PC-3 (cell line): ENCODE measurements at regions not wholly inside any gene's neighbourhood (a gene's known extent, or its start where the extent isn't known, plus 50 kb on each side); places are given as distances from the start of the nearest gene placed in this dataset.

ENCODE experiments used
- ATAC-seq: fragments of 200-7000 bp; cut with Tn5 transposase; 2 replicates; pipeline ENCODE4 v1.9.1; 2020; ENCODE audit warnings: mild to moderate bottlenecking, moderate library complexity
- BruUV-seq: library from RNA; stranded (reverse); fragments of 400-500 nt; replicated peaks from 2 replicates; lab custom pipeline; 2021; lab: Mats Ljungman, UMichigan
- CTCF ChIA-PET: fragments of 300-600 bp; sonication (Branson Sonifier 250); formaldehyde crosslinking; loops from one replicate; lab custom pipeline; 2022; ENCODE audit warnings: antibody characterized with exemption; lab: Charles Lee
- POLR2A ChIA-PET: fragments of 300-600 bp; sonication (Branson Sonifier 250); formaldehyde crosslinking; loops from one replicate; lab custom pipeline; 2022; ENCODE audit warnings: antibody characterized with exemption; ENCODE audit not compliant: unreplicated experiment; lab: Charles Lee
- DNase-seq: peaks from one replicate; pipeline ENCODE4 v3.0.0-alpha.2; 2015
- H2AFZ ChIP-seq: fragments of 300-600 bp; sonication (generic); 2 replicates; pipeline ENCODE4 v1.6.0; 2016; ENCODE audit warnings: antibody characterized with exemption, low read length
- H3F3A ChIP-seq: fragments of 300-600 bp; sonication (generic); one replicate; pipeline ENCODE4 v1.6.0; 2017; ENCODE audit warnings: antibody characterized with exemption, low read length, control low read depth, mild to moderate bottlenecking; ENCODE audit not compliant: unreplicated experiment
- H3K27ac ChIP-seq: fragments of 300-600 bp; sonication (generic); 2 replicates; pipeline ENCODE4 v1.5.1; 2016; ENCODE audit warnings: mild to moderate bottlenecking, low read length
- H3K27me3 ChIP-seq: fragments of 300-600 bp; sonication (generic); 2 replicates; pipeline ENCODE4 v1.6.1; 2016; ENCODE audit warnings: low read length, mixed read lengths
- H3K36me3 ChIP-seq: fragments of 300-600 bp; sonication (generic); 2 replicates; pipeline ENCODE4 v1.6.1; 2016; ENCODE audit warnings: low read depth, mixed run types, low read length, mixed read lengths
- H3K4me1 ChIP-seq: fragments of 300-600 bp; sonication (generic); 2 replicates; pipeline ENCODE4 v1.5.1; 2016; ENCODE audit warnings: low read length; ENCODE audit not compliant: insufficient read depth
- H3K4me2 ChIP-seq: fragments of 300-600 bp; sonication (generic); 2 replicates; pipeline ENCODE4 v1.6.0; 2016; ENCODE audit warnings: low read length
- H3K4me3 ChIP-seq: fragments of 300-600 bp; sonication (generic); 2 replicates; pipeline ENCODE4 v1.5.1; 2016; ENCODE audit warnings: mild to moderate bottlenecking, low read length, mixed read lengths
- H3K79me2 ChIP-seq: fragments of 300-600 bp; sonication (generic); 2 replicates; pipeline ENCODE4 v1.6.1; 2017; ENCODE audit warnings: low read length, mixed read lengths
- H3K9ac ChIP-seq: fragments of 300-600 bp; sonication (generic); 2 replicates; pipeline ENCODE4 v1.6.0; 2016; ENCODE audit warnings: mild to moderate bottlenecking, low read length
- H3K9me2 ChIP-seq: fragments of 300-600 bp; sonication (generic); replicated peaks from 2 replicates; pipeline ENCODE4 v1.6.1; 2016; ENCODE audit warnings: mixed run types, low read length, mixed read lengths
- H3K9me3 ChIP-seq: fragments of 300-600 bp; sonication (generic); 2 replicates; pipeline ENCODE4 v1.6.1; 2016; ENCODE audit warnings: low read length, mixed read lengths
- H4K20me1 ChIP-seq: fragments of 300-600 bp; sonication (generic); 2 replicates; pipeline ENCODE4 v1.6.1; 2016; ENCODE audit warnings: low read length, mixed read lengths
- EZH2 ChIP-seq: fragments of 300-600 bp; sonication (generic); IDR thresholded peaks from one replicate; pipeline ENCODE4 v1.6.1; 2017; ENCODE audit warnings: antibody characterized with exemption, mild to moderate bottlenecking, low read length; ENCODE audit not compliant: unreplicated experiment
- EZH2phosphoT487 ChIP-seq: fragments of 300-600 bp; sonication (generic); IDR thresholded peaks from 2 replicates; pipeline ENCODE4 v1.6.1; 2018; ENCODE audit warnings: mild to moderate bottlenecking, antibody characterized with exemption, low read length, borderline replicate concordance
- intact Hi-C: fragments of 100-400 bp; cut with micrococcal nuclease; formaldehyde crosslinking; loops from 2 replicates; pipeline ENCODE4 v1.9.0; 2023
- TF ChIP-seq, protein P1 (sequence below): fragments of 300-600 bp; sonication (generic); conservative IDR thresholded peaks from 2 replicates; pipeline ENCODE4 v1.5.1; 2017; ENCODE audit warnings: antibody characterized with exemption, low read depth, mild to moderate bottlenecking, low read length

DNA sequence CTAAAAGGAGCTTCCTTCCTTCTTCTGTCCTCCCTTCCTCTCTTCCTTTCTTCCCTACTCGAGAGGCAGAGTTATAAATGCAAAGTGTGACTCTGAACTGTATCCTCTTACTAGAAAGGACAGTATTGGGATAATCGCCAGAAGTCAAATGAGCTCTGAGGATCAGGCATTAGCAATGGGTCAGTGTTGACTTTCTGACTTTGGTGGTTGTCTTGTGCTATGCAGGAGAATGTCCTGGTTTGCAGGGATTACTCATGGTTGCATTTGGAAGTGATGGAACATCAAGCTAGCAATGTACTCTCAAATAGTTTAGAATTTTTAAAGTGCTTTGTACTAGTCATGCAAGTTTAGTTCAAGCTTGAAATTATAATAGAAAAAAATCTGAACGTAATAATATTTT is 115.6 kb downstream of the TXNL1 start:
- no TSS peak for BruUV-seq
- peak; percentile 19 for DNase-seq
- no peak overlapping the region for H3K4me3 ChIP-seq
- no peak for TF ChIP-seq EZH2
- TF ChIP-seq, protein P1, sequence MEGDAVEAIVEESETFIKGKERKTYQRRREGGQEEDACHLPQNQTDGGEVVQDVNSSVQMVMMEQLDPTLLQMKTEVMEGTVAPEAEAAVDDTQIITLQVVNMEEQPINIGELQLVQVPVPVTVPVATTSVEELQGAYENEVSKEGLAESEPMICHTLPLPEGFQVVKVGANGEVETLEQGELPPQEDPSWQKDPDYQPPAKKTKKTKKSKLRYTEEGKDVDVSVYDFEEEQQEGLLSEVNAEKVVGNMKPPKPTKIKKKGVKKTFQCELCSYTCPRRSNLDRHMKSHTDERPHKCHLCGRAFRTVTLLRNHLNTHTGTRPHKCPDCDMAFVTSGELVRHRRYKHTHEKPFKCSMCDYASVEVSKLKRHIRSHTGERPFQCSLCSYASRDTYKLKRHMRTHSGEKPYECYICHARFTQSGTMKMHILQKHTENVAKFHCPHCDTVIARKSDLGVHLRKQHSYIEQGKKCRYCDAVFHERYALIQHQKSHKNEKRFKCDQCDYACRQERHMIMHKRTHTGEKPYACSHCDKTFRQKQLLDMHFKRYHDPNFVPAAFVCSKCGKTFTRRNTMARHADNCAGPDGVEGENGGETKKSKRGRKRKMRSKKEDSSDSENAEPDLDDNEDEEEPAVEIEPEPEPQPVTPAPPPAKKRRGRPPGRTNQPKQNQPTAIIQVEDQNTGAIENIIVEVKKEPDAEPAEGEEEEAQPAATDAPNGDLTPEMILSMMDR, result no peak
- no peak for TF ChIP-seq EZH2phosphoT487
- H3K27me3 ChIP-seq, result no peaks in the 10 kb centered on the region
- no peak overlapping the region for H3K4me2 ChIP-seq
- H2AFZ ChIP-seq, result no peak overlapping the region
- CTCF ChIA-PET, result no interaction called here
- H3K79me2 ChIP-seq, result no peaks in the 10 kb centered on the region
- no peak overlapping the region for H3K27ac ChIP-seq
- H3K9me2 ChIP-seq, result no peaks in the 10 kb centered on the region
- no peaks in the 10 kb centered on the region for H4K20me1 ChIP-seq
- no peaks in the 10 kb centered on the region for H3K4me1 ChIP-seq
- H3K9ac ChIP-seq, result no peak overlapping the region
- POLR2A ChIA-PET, result no interaction called here
- H3K9me3 ChIP-seq, result no peaks in the 10 kb centered on the region
- no peaks in the 10 kb centered on the region for H3K36me3 ChIP-seq
- intact Hi-C loops, result no loop called here
- ATAC-seq, result no peak
- H3F3A ChIP-seq, result no peaks in the 10 kb centered on the region

DNA sequence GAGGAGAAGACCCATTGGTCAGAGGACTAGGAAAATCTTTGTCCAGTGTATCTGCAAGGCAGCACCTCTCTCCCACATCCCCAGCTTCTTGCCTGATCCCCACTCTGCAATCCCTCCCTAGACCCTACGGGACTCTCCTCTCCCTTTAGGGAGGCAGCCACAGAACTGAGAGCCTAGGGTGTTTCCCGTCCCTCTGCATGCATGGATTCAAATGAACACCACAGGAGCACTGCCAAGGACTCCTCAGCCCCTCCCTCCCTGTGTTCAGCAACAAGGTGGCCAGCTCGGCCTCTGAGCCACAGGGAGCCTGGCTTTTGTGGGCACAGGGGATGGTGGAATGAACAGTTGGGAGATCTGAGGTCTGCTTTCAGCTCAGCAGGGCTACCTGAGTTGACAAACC is 117.1 kb downstream of the TXNL1 start:
- Histone ChIP-seq H3K9me2 (no peaks in the 10 kb centered on the region), H2AFZ (no peak overlapping the region), H3K27ac (no peak overlapping the region), H3K4me2 (no peak overlapping the region), H3K79me2 (no peaks in the 10 kb centered on the region), H3F3A (no peaks in the 10 kb centered on the region), H3K4me1 (no peaks in the 10 kb centered on the region), H4K20me1 (no peaks in the 10 kb centered on the region), H3K27me3 (no peaks in the 10 kb centered on the region), H3K4me3 (no peak overlapping the region), H3K9me3 (no peaks in the 10 kb centered on the region), H3K36me3 (no peaks in the 10 kb centered on the region), H3K9ac (no peak overlapping the region)
- POLR2A ChIA-PET, result no interaction called here
- BruUV-seq, result no TSS peak
- no peak for DNase-seq
- intact Hi-C loops, result no loop called here
- CTCF ChIA-PET, result no interaction called here
- TF ChIP-seq, protein P1, result no peak
- TF ChIP-seq EZH2phosphoT487, result no peak
- no peak for TF ChIP-seq EZH2
- ATAC-seq, result no peak

DNA sequence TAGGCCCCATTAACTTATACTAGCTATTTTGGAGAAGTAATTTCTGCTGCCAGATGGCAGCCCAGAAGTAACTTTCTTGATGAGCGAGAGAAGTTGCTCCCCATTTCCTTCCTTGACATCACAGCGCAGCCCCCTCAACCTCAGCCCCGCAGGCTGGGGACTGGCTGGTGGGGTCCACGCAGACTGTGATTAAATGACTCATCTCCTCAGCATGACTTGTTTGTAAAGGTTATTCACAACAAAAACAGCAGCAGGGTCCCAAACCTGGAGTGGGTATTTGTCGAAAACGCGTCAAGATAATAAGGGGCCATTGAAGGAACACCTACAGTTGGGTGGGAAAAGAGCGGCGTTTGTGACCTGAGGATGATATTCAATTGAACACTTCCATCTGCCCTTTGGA is 120.6 kb downstream of the TXNL1 start:
- H3K4me2 ChIP-seq, result no peak overlapping the region
- POLR2A ChIA-PET, result no interaction called here
- H3K36me3 ChIP-seq, result no peaks in the 10 kb centered on the region
- no peak for ATAC-seq
- TF ChIP-seq EZH2phosphoT487 (no peak), EZH2 (no peak)
- TF ChIP-seq, protein P1, result no peak
- no peak overlapping the region for H3K9ac ChIP-seq
- no peaks in the 10 kb centered on the region for H3K27me3 ChIP-seq
- no peaks in the 10 kb centered on the region for H4K20me1 ChIP-seq
- H3F3A ChIP-seq, result no peaks in the 10 kb centered on the region
- H3K27ac ChIP-seq, result no peak overlapping the region
- intact Hi-C loops, result no loop called here
- DNase-seq, result no peak
- no TSS peak for BruUV-seq
- no peaks in the 10 kb centered on the region for H3K79me2 ChIP-seq
- H3K4me3 ChIP-seq, result no peak overlapping the region
- CTCF ChIA-PET, result no interaction called here
- H3K4me1 ChIP-seq, result no peaks in the 10 kb centered on the region
- no peaks in the 10 kb centered on the region for H3K9me2 ChIP-seq
- H3K9me3 ChIP-seq, result no peaks in the 10 kb centered on the region
- no peak overlapping the region for H2AFZ ChIP-seq
